ENCODE measurements at regions not wholly inside any gene's neighbourhood (a gene's known extent, or its start where the extent isn't known, plus 50 kb on each side); places are given as distances from the start of the nearest gene placed in this dataset.

GRCh38 chr4:11910812-11911211, 482.1 kb upstream of the HS3ST1 start:
- ChIA-PET POLR2A (ENCODE audit: unreplicated experiment) (no interaction called here), CTCF (no interaction called here)
- no peak overlapping the region for H2AFZ ChIP-seq (ENCODE audit: low read length)
- H3K27me3 ChIP-seq (ENCODE audit: low read length): no peaks in the 10 kb centered on the region
- TF ChIP-seq CTCF (conservative IDR thresholded peaks at IDR 0.05; ENCODE audit: low read depth, low read length): no peak
- no peak for TF ChIP-seq EZH2phosphoT487 (IDR thresholded peaks at IDR 0.05; ENCODE audit: borderline replicate concordance, low read length)
- TF ChIP-seq EZH2 (IDR thresholded peaks at IDR 0.05; ENCODE audit: low read length, unreplicated experiment): no peak
- H3K4me1 ChIP-seq (ENCODE audit: insufficient read depth, low read length): peaks cover 11% of the 10 kb centered on the region; the same call in 1 of the 2 replicates
- DNase-seq (no peak), ATAC-seq (no peak)
- H3K9me2 ChIP-seq (replicated peaks; ENCODE audit: low read length): no peaks in the 10 kb centered on the region
- no peaks in the 10 kb centered on the region for H3K79me2 ChIP-seq (ENCODE audit: low read length)
- no peak overlapping the region for H3K27ac ChIP-seq (ENCODE audit: low read length)
- no peaks in the 10 kb centered on the region for H4K20me1 ChIP-seq (ENCODE audit: low read length)
- BruUV-seq (replicated peaks): no TSS peak
- H3K4me3 ChIP-seq (ENCODE audit: low read length): no peak overlapping the region
- no peaks in the 10 kb centered on the region for H3K9me3 ChIP-seq (ENCODE audit: low read length)
- intact Hi-C loops (cut with micrococcal nuclease): no loop called here
- H3K9ac ChIP-seq (ENCODE audit: low read length): no peak overlapping the region
- H3F3A ChIP-seq (ENCODE audit: low read length, unreplicated experiment): no peaks in the 10 kb centered on the region
- no peaks in the 10 kb centered on the region for H3K36me3 ChIP-seq (ENCODE audit: low read depth, low read length)
- no peak overlapping the region for H3K4me2 ChIP-seq (ENCODE audit: low read length)

- H3K9ac ChIP-seq (ENCODE audit: low read length): no peak overlapping the region
- DNase-seq (peak; percentile 18), ATAC-seq (no peak)
- intact Hi-C loops (cut with micrococcal nuclease): no loop called here
- no peaks in the 10 kb centered on the region for H3K9me2 ChIP-seq (replicated peaks; ENCODE audit: low read length)
- no peaks in the 10 kb centered on the region for H3F3A ChIP-seq (ENCODE audit: low read length, unreplicated experiment)
- ChIA-PET CTCF (no interaction called here), POLR2A (ENCODE audit: unreplicated experiment) (no interaction called here)
- H3K36me3 ChIP-seq (ENCODE audit: low read depth, low read length): no peaks in the 10 kb centered on the region
- no peaks in the 10 kb centered on the region for H3K9me3 ChIP-seq (ENCODE audit: low read length)
- no peak overlapping the region for H3K4me3 ChIP-seq (ENCODE audit: low read length)
- H3K4me2 ChIP-seq (ENCODE audit: low read length): no peak overlapping the region
- peaks cover 11% of the 10 kb centered on the region; the same call in 1 of the 2 replicates for H3K4me1 ChIP-seq (ENCODE audit: insufficient read depth, low read length)
- no peak overlapping the region for H2AFZ ChIP-seq (ENCODE audit: low read length)
- no peaks in the 10 kb centered on the region for H3K27me3 ChIP-seq (ENCODE audit: low read length)
- H3K79me2 ChIP-seq (ENCODE audit: low read length): no peaks in the 10 kb centered on the region
- BruUV-seq (replicated peaks): no TSS peak
- no peak overlapping the region for H3K27ac ChIP-seq (ENCODE audit: low read length)
- TF ChIP-seq EZH2 (IDR thresholded peaks at IDR 0.05; ENCODE audit: low read length, unreplicated experiment) (no peak), CTCF (conservative IDR thresholded peaks at IDR 0.05; ENCODE audit: low read depth, low read length) (no peak), EZH2phosphoT487 (IDR thresholded peaks at IDR 0.05; ENCODE audit: borderline replicate concordance, low read length) (no peak)
- no peaks in the 10 kb centered on the region for H4K20me1 ChIP-seq (ENCODE audit: low read length)
Observed at GRCh38 chr4:11908712-11909111, 480.0 kb upstream of the HS3ST1 start.

- intact Hi-C loops (cut with micrococcal nuclease): no loop called here
- TF ChIP-seq CTCF (conservative IDR thresholded peaks at IDR 0.05; ENCODE audit: low read depth, low read length) (no peak), EZH2 (IDR thresholded peaks at IDR 0.05; ENCODE audit: low read length, unreplicated experiment) (no peak), EZH2phosphoT487 (IDR thresholded peaks at IDR 0.05; ENCODE audit: borderline replicate concordance, low read length) (no peak)
- H3K9ac ChIP-seq (ENCODE audit: low read length): no peak overlapping the region
- no peaks in the 10 kb centered on the region for H3K36me3 ChIP-seq (ENCODE audit: low read depth, low read length)
- no peaks in the 10 kb centered on the region for H3K79me2 ChIP-seq (ENCODE audit: low read length)
- ATAC-seq (no peak), DNase-seq (no peak)
- H3F3A ChIP-seq (ENCODE audit: low read length, unreplicated experiment): no peaks in the 10 kb centered on the region
- no peak overlapping the region for H2AFZ ChIP-seq (ENCODE audit: low read length)
- peaks cover 8% of the 10 kb centered on the region; the same call in 1 of the 2 replicates for H3K4me1 ChIP-seq (ENCODE audit: insufficient read depth, low read length)
- H3K4me3 ChIP-seq (ENCODE audit: low read length): no peak overlapping the region
- H4K20me1 ChIP-seq (ENCODE audit: low read length): no peaks in the 10 kb centered on the region
- H3K27ac ChIP-seq (ENCODE audit: low read length): no peak overlapping the region
- H3K9me3 ChIP-seq (ENCODE audit: low read length): no peaks in the 10 kb centered on the region
- CTCF ChIA-PET: no interaction called here
- H3K9me2 ChIP-seq (replicated peaks; ENCODE audit: low read length): no peaks in the 10 kb centered on the region
- no peak overlapping the region for H3K4me2 ChIP-seq (ENCODE audit: low read length)
- no peaks in the 10 kb centered on the region for H3K27me3 ChIP-seq (ENCODE audit: low read length)
- POLR2A ChIA-PET (ENCODE audit: unreplicated experiment): no interaction called here
- no TSS peak for BruUV-seq (replicated peaks)
Observed at GRCh38 chr4:11908205-11908604, 479.5 kb upstream of the HS3ST1 start.

Data from PC-3 (cell line).